Activated naive CD8-positive, alpha-beta T cell (primary cell): ENCODE measurements at regions not wholly inside any gene's neighbourhood (a gene's known extent, or its start where the extent isn't known, plus 50 kb on each side); places are given as distances from the start of the nearest gene placed in this dataset.

Experiments
- H3K27ac Mint-ChIP-seq: one replicate; pipeline ENCODE4 v1.8.0; 2021; ENCODE audit warnings: mixed read lengths
- H3K27me3 Mint-ChIP-seq: one replicate; pipeline ENCODE4 v1.8.0; 2021; ENCODE audit warnings: mixed read lengths
- H3K36me3 Mint-ChIP-seq: one replicate; pipeline ENCODE4 v1.8.0; 2021; ENCODE audit warnings: mixed read lengths
- H3K4me1 Mint-ChIP-seq: one replicate; pipeline ENCODE4 v1.8.0; 2021; ENCODE audit warnings: low read depth, mixed read lengths
- H3K4me3 Mint-ChIP-seq: one replicate; pipeline ENCODE4 v1.8.0; 2021; ENCODE audit warnings: mild to moderate bottlenecking, mixed read lengths
- H3K9me3 Mint-ChIP-seq: one replicate; pipeline ENCODE4 v1.8.0; 2021; ENCODE audit warnings: low read depth, mixed read lengths

DNA sequence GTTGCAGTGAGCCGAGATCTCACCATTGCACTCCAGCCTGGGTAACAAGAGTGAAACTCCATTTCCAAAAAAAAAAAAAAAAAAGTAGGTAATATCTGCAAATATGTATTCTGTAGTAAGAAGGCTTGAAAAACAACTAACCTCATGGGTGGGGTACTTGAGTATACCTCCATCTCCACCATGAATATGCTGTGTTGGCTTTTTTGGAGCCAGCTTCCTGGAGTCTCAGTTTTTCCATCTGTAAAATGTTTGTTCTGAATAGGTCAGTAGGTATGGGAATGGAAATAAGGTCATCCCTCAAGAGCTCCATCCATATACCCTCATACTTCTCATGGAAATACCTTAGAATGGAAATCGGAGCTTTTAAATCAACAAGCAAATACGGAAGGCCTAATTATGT is 430.0 kb upstream of the FAM98A start:
- no peaks in the 10 kb centered on the region for H3K4me1 Mint-ChIP-seq
- H3K27me3 Mint-ChIP-seq, result no peaks in the 10 kb centered on the region
- no peak overlapping the region for H3K27ac Mint-ChIP-seq
- no peaks in the 10 kb centered on the region for H3K9me3 Mint-ChIP-seq
- H3K36me3 Mint-ChIP-seq, result no peaks in the 10 kb centered on the region
- no peak overlapping the region for H3K4me3 Mint-ChIP-seq

DNA sequence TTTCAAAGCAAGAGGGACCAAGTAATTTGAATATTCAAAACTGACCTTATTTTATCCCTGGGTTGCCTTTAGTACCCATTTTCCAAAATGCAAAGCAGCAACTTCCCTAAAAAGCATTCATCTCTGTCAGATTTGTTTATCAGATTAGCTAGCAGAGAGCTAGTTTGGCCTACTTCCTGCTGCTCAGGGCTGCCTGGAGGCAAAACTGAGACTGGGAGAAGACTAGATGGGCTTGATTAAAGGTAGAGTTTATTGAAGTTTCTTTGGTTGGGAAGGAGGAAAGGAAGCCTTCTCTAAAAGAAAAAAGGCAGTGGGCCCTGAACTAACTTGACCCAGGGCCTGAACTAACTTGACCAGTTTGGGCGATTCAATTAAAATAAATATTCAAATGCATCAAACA is 426.1 kb upstream of the FAM98A start:
- H3K27me3 Mint-ChIP-seq, result no peaks in the 10 kb centered on the region
- H3K4me1 Mint-ChIP-seq, result no peaks in the 10 kb centered on the region
- no peaks in the 10 kb centered on the region for H3K36me3 Mint-ChIP-seq
- no peaks in the 10 kb centered on the region for H3K9me3 Mint-ChIP-seq
- no peak overlapping the region for H3K4me3 Mint-ChIP-seq
- H3K27ac Mint-ChIP-seq, result no peak overlapping the region

DNA sequence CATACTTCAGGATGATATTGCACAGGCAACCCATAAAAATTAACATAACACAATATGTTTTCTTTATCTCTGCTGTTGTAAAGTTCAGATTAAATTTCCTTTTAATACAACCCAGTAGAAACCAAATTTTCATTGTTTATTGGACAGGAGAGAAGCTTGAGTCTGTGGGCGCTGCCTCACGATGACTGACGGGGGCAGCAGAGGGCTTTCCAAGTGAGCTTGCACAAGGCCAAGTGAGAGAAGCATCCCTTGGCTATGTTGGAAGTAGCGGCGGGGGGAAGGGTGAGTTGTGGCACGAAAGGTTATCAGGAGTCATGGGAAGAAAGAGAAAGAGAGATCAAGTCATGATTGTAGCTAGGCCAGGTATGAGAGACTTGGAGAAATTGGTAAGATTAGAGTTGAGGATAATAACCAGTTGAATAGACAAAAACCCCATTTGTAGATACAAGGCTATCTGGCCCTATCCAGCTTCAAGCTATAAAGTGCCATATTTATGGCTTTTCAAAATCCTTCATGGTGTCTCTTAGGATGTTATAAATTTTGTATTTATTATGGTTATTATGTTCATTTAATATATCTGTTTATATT is 413.7 kb upstream of the FAM98A start:
- H3K27ac Mint-ChIP-seq, result no peak overlapping the region
- no peaks in the 10 kb centered on the region for H3K9me3 Mint-ChIP-seq
- H3K36me3 Mint-ChIP-seq, result no peaks in the 10 kb centered on the region
- H3K27me3 Mint-ChIP-seq, result peaks cover 3% of the 10 kb centered on the region
- no peaks in the 10 kb centered on the region for H3K4me1 Mint-ChIP-seq
- no peak overlapping the region for H3K4me3 Mint-ChIP-seq

DNA sequence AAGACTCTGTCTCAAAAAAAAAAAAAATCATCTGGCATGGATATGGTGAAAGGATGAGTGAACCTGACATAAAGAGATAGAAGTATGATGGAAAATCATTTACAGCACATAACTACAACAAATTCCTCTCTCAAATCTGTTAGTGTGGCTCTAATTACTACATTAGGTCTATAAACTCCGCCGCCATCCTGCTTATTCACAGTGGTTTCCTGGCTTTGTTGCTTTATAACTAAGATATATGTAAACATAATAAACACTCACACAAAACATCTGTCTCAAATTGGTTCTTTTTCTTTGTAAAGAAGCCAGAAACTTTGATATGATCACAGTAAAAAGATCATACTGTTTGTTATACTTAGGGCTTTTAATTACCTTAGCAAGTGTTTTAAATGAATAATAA is 412.6 kb upstream of the FAM98A start:
- no peaks in the 10 kb centered on the region for H3K4me1 Mint-ChIP-seq
- H3K9me3 Mint-ChIP-seq, result no peaks in the 10 kb centered on the region
- no peak overlapping the region for H3K4me3 Mint-ChIP-seq
- peaks cover 3% of the 10 kb centered on the region for H3K27me3 Mint-ChIP-seq
- no peak overlapping the region for H3K27ac Mint-ChIP-seq
- H3K36me3 Mint-ChIP-seq, result no peaks in the 10 kb centered on the region

DNA sequence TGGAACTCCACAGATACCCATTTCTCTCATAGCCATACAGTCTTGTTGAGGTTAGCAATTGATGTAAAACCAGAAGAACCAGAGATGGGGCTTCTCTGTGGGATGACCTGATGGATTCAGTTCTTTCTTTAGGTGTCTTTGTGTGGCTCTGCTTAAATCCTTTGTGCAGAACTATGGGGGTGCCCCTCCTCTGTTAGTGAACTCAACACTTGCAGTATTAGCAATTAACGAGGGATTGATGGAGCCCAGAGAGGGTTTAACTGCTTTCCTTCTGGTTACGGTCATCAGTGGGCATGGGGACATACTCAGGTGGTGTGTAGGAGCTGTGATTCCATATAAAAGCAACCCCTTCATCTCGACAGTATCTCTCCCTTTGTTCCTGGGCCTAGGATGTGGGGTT is 406.8 kb upstream of the FAM98A start:
- Mint-ChIP-seq H3K36me3 (no peaks in the 10 kb centered on the region), H3K4me3 (no peak overlapping the region), H3K27me3 (peaks cover 3% of the 10 kb centered on the region), H3K9me3 (no peaks in the 10 kb centered on the region), H3K27ac (no peak overlapping the region), H3K4me1 (no peaks in the 10 kb centered on the region)

DNA sequence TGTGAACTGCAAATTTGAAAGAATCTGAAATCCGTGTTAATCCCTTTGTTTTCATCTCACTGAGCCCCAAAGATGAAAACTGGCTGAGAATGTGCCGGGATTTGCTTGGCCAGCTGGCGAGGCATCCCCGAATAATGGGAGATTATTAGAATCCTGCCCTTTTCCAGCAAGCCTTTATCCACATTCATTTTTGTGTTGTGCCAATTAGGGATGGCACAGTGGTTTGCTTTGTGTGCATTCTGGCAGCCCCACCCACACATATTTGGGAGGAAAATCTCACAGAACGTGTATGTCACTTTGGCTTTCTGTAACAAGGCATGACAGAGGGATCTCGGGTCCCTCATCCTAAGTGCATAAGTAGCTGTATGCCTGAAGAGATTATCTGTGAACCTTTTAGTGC is 405.8 kb upstream of the FAM98A start:
- Mint-ChIP-seq H3K4me3 (no peak overlapping the region), H3K36me3 (no peaks in the 10 kb centered on the region), H3K27ac (no peak overlapping the region), H3K9me3 (peaks cover 5% of the 10 kb centered on the region), H3K27me3 (peaks cover 3% of the 10 kb centered on the region), H3K4me1 (no peaks in the 10 kb centered on the region)

DNA sequence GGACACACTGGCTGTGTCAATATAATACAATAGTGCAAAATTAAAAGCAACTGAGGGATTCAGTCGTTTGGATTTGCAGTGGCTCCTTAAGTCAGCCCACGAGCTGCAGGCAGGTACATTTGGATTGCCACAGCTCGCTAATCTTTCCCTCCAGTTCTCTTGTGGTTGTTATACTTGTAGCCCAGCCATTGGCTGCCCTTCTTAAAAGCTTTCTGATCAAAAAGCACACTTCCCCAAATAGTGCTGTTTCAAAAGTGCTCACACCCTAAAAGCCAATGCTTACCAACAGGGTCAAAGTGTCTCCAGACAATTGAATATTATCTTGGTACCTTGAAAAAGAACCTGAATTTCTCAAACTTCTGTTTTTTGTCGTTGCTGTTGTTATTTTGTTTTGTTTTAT is 404.7 kb upstream of the FAM98A start:
- H3K27ac Mint-ChIP-seq, result no peak overlapping the region
- no peak overlapping the region for H3K4me3 Mint-ChIP-seq
- H3K9me3 Mint-ChIP-seq, result peaks cover 5% of the 10 kb centered on the region
- no peaks in the 10 kb centered on the region for H3K36me3 Mint-ChIP-seq
- no peaks in the 10 kb centered on the region for H3K4me1 Mint-ChIP-seq
- H3K27me3 Mint-ChIP-seq, result no peaks in the 10 kb centered on the region

DNA sequence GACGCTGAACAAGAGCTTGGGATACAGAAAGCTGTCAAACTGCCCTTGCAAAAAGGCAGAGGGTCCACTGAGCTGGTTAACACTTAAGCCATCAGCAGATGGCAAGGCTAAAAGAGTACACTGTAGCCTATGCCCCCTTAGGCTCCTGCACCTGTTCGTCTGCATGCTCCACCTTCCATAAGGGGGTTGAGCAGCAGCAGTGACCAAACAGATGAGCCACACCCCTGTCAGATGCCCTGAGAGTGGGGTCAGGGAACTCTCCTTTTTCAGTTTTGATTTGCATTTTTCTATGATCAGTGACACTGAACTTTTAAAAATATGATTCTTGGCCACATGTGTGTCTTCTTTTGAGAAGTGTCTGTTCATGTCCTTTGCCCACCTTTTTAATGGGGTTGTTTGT is 402.5 kb upstream of the FAM98A start:
- no peaks in the 10 kb centered on the region for H3K4me1 Mint-ChIP-seq
- H3K27ac Mint-ChIP-seq, result no peak overlapping the region
- H3K4me3 Mint-ChIP-seq, result no peak overlapping the region
- no peaks in the 10 kb centered on the region for H3K27me3 Mint-ChIP-seq
- peaks cover 20% of the 10 kb centered on the region for H3K9me3 Mint-ChIP-seq
- no peaks in the 10 kb centered on the region for H3K36me3 Mint-ChIP-seq

DNA sequence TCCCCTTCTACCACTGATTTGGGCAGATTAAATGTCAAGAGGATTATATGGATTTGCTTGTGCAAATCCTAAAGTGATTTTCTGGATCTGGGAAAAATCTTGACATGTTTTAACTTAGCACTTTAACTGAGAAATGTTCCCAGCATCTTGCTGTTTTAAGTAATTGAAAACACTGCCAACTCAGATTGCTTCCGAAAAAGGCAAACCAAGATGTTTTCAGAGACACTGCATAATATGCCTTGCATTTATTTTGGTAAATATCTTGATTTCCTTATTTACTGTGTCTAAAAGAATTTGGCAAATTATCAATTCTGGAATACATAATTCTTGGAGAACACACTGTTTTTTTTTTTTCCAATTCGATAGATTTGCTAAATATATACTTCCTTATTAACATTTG is 385.0 kb upstream of the FAM98A start:
- Mint-ChIP-seq H3K9me3 (peaks cover 9% of the 10 kb centered on the region), H3K4me1 (no peaks in the 10 kb centered on the region), H3K27me3 (peaks cover 2% of the 10 kb centered on the region), H3K36me3 (no peaks in the 10 kb centered on the region), H3K4me3 (no peak overlapping the region), H3K27ac (no peak overlapping the region)

DNA sequence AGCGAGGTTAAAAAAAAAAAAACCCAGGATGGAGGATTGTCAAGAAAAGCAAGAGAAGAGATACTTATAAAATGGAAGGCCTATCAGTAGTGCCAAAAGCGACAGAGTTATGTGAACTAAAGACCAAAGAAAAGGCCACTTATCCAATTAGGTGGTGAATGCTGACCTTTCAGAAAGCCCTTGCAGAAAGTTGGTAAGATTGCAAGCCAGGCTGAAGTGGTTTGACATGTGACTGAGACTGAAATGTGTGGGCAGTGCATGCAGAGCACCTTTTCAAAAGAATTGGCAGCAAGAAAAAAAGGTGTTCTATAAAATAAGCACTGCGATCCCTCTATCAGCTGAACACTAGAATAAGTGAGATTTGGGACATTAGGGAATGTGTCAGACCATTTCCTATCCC is 379.4 kb upstream of the FAM98A start:
- no peak overlapping the region for H3K27ac Mint-ChIP-seq

DNA sequence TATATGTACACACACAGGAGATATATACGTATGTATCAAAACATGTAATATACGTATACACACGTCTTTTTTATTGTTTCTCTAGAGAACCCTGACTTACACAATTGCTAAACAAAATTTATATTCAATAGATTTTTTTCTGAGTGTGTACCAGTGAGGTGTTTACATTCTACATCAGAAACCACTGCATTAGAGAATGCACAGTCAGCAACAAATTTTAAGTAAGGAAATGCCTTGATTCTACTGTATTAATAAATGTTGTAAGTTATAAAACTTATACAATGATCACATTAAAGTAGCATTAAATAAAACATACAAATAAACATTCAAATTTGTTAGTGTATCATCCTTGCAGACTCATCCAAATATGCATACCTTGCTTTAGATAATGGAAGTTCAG is 376.4 kb upstream of the FAM98A start:
- H3K27me3 Mint-ChIP-seq, result peaks cover 3% of the 10 kb centered on the region

More for the DNA sequence above, 379.4 kb upstream of the FAM98A start:
- Mint-ChIP-seq H3K4me1 (no peaks in the 10 kb centered on the region), H3K9me3 (peaks cover 9% of the 10 kb centered on the region), H3K4me3 (no peak overlapping the region), H3K27me3 (no peaks in the 10 kb centered on the region), H3K36me3 (no peaks in the 10 kb centered on the region)

DNA sequence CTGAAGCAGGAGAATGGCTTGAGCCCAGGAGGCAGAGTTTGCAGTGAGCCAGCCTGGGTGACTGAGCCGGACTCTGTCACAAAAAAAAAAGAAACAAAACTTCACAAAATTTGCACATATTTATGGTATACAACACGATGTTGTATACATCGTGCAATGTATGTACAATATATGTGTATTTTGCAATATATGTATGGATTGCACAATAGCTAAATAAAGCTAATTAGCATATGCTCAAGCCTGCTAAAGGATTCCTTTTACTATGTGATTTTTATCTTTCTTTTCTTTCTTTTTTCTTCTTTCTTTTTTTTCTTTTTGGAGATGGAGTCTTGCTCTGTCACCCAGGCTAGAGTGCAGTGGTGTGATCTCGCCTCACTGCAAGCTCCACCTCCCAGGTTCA is 368.0 kb upstream of the FAM98A start:
- Mint-ChIP-seq H3K27ac (no peak overlapping the region), H3K36me3 (no peaks in the 10 kb centered on the region), H3K9me3 (no peaks in the 10 kb centered on the region), H3K4me1 (no peaks in the 10 kb centered on the region), H3K4me3 (no peak overlapping the region), H3K27me3 (peaks cover 3% of the 10 kb centered on the region)

More for the DNA sequence above, 376.4 kb upstream of the FAM98A start:
- Mint-ChIP-seq H3K9me3 (no peaks in the 10 kb centered on the region), H3K27ac (no peak overlapping the region), H3K36me3 (no peaks in the 10 kb centered on the region), H3K4me1 (no peaks in the 10 kb centered on the region), H3K4me3 (no peak overlapping the region)

DNA sequence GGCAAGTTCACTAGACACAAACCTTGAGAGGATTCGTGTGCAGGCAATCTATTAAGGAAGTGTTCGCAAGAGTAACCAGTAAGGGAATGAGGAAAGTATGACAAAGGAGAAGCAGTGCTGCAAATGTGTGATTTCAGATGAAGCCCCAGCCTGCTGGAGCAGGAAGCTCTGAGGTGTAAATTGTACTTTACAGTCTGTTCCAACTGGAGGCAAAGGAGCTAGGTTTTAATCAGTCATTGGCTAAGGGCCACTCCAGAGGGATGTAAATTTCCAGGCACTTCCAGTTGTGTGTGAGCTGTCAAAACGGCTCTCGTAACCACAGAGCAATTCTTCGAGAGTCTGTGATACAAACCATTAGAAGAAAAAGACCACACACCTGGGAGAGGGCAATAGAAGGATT is 359.5 kb upstream of the FAM98A start:
- H3K4me3 Mint-ChIP-seq, result no peak overlapping the region
- no peaks in the 10 kb centered on the region for H3K36me3 Mint-ChIP-seq
- no peaks in the 10 kb centered on the region for H3K9me3 Mint-ChIP-seq
- H3K27me3 Mint-ChIP-seq, result no peaks in the 10 kb centered on the region
- H3K4me1 Mint-ChIP-seq, result no peaks in the 10 kb centered on the region
- H3K27ac Mint-ChIP-seq, result no peak overlapping the region

DNA sequence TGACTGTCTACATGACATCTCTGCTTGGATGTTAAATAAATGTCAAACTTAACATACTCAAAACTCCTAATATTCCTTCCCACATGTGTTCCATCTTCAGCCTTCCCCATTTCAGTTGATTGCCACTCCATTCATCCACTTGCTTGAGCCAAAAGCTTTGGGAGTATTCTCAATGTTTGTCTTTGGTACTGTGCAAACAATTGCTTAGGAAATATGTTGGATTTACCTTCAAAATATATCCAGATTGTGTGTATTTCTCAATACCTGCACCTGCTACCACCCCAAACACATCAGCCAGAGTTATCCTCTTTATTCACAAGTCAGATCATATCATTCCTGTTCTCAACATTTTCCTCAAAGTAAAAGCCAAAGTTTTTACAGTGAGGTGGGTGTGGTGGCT is 350.3 kb upstream of the FAM98A start:
- Mint-ChIP-seq H3K4me1 (no peaks in the 10 kb centered on the region), H3K36me3 (no peaks in the 10 kb centered on the region), H3K27me3 (no peaks in the 10 kb centered on the region), H3K9me3 (peaks cover 4% of the 10 kb centered on the region), H3K4me3 (no peak overlapping the region), H3K27ac (no peak overlapping the region)

DNA sequence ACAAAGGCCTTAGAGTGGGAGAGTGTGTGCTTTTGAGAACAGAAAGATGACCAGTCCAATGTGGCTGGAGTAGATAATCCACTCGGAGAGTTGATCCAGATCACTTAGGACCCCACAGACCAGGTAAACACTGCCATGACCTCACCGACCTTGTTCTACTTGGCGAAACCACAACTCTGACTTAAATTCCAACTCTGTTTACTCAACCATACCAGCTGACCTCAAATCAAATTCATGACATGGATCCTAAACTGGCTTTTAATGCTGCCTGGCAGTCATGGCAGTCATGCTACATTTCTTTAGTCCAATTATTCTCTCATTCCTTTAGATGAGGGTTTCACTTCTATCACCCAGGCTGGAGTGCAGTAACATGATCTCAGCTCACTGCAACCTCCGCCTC is 347.1 kb upstream of the FAM98A start:
- peaks cover 8% of the 10 kb centered on the region for H3K9me3 Mint-ChIP-seq
- H3K27ac Mint-ChIP-seq, result no peak overlapping the region
- no peaks in the 10 kb centered on the region for H3K4me1 Mint-ChIP-seq
- no peak overlapping the region for H3K4me3 Mint-ChIP-seq
- no peaks in the 10 kb centered on the region for H3K36me3 Mint-ChIP-seq
- no peaks in the 10 kb centered on the region for H3K27me3 Mint-ChIP-seq

DNA sequence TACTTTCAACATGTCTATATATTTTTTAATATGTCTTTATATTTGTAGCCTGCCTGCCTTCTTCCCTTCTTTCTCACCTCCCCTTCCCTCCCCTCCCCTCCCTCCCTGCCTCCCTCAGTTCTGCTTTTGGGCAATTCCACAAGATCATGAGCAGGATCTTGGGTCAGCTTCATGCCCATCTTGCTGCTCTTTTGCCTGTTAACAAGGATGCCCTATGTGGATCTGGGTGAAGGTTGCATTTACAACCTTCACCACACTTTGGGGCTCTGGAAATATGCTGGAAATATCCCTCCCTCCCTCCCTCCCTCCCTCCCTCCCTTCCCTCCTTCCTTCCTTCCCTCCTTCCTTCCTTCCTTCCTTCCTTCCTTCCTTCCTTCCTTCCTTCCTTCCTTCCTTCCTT is 334.1 kb upstream of the FAM98A start:
- Mint-ChIP-seq H3K27me3 (peaks cover 2% of the 10 kb centered on the region), H3K9me3 (no peaks in the 10 kb centered on the region), H3K36me3 (no peaks in the 10 kb centered on the region), H3K27ac (no peak overlapping the region), H3K4me1 (no peaks in the 10 kb centered on the region), H3K4me3 (no peak overlapping the region)
